ENCODE measurements at regions not wholly inside any gene's neighbourhood (a gene's known extent, or its start where the extent isn't known, plus 50 kb on each side); places are given as distances from the start of the nearest gene placed in this dataset.

DNA sequence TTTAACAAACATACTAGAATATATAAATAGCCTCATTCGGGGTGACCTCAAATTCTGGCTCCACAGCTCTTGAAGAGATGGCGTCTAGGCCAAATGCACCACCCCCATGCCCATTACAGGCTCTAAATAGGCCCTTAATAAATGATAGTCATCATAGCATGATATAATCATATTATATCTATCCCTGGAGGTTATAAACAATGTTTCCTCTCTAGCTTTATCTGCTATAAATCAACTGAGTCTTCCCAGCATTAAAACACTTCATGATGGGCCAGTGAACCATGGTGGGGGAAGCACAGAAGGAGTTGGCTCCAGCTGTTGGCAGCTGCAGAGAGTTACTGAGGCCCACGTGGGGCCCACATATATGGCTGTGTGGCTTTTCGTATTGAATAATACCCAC lies 214.9 kb upstream of the MPHOSPH6 start:
- Histone ChIP-seq H3F3A (ENCODE audit: low read depth) (no peaks in the 10 kb centered on the region), H3K36me3 (no peaks in the 10 kb centered on the region), H3K79me2 (ENCODE audit: low read depth) (no peaks in the 10 kb centered on the region), H3K27ac (no peak overlapping the region), H3K27me3 (no peaks in the 10 kb centered on the region), H3K4me3 (no peak overlapping the region), H3K9ac (no peak overlapping the region), H3K4me1 (no peaks in the 10 kb centered on the region), H3K4me2 (no peak overlapping the region), H4K20me1 (ENCODE audit: low read depth) (no peaks in the 10 kb centered on the region), H2AFZ (replicated peaks) (no peak overlapping the region), H3K9me3 (ENCODE audit: low read depth) (no peaks in the 10 kb centered on the region)
- Mint-ChIP-seq H3K27ac (no peak overlapping the region), H3K36me3 (no peaks in the 10 kb centered on the region), H3K9me3 (peaks cover 2% of the 10 kb centered on the region), H3K4me3 (no peak overlapping the region), H3K27me3 (ENCODE audit: insufficient read depth, low read depth) (peaks cover 2% of the 10 kb centered on the region), H3K4me1 (no peaks in the 10 kb centered on the region)
- TF ChIP-seq EZH2 (IDR thresholded peaks at IDR 0.05) (no peak), EZH2phosphoT487 (IDR thresholded peaks at IDR 0.05) (no peak)
- TF ChIP-seq, protein P1, sequence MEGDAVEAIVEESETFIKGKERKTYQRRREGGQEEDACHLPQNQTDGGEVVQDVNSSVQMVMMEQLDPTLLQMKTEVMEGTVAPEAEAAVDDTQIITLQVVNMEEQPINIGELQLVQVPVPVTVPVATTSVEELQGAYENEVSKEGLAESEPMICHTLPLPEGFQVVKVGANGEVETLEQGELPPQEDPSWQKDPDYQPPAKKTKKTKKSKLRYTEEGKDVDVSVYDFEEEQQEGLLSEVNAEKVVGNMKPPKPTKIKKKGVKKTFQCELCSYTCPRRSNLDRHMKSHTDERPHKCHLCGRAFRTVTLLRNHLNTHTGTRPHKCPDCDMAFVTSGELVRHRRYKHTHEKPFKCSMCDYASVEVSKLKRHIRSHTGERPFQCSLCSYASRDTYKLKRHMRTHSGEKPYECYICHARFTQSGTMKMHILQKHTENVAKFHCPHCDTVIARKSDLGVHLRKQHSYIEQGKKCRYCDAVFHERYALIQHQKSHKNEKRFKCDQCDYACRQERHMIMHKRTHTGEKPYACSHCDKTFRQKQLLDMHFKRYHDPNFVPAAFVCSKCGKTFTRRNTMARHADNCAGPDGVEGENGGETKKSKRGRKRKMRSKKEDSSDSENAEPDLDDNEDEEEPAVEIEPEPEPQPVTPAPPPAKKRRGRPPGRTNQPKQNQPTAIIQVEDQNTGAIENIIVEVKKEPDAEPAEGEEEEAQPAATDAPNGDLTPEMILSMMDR (IDR thresholded peaks at IDR 0.05): no peak
- DNase-seq (ENCODE audit: low spot score): no peak

DNA sequence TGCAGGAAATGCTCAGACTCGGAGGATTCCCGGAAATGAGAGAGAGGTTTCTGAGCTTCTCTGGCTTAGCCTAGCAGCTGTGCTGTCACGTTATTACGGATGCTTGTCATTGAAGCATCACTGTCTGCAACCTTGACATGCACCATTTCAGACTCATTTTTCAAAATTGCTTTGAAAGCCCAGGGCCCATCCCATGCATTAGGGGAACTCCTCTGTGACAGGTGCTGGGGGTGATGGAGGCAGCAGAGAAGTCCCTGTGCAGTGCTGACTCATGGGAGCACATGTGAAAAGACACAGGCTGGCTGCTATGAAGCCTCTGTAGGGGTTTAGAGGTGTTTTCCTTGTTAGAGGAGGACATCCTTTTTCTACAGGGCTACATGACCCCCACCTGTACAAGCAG lies 214.0 kb upstream of the MPHOSPH6 start:
- no peaks in the 10 kb centered on the region for H3K4me1 Mint-ChIP-seq

DNA sequence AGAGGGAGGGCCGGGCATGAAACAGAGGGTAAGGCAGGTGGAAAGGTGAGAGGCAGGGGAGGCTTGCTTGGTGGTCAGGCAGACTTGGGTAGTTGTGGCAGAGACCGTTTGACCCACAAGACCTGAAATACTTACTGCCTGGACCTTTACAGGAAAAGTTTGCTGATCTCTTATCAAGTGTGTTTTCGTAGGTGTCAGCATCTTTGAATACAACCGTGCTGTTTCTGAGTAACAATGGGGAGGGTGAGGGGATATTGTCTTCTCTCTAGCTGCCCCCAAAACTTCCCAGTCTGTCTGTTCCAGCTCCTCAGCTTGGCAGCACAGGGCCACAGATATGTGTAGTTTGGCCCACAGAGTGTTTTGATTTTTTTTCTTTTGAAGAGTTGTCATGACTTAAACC lies 212.5 kb upstream of the MPHOSPH6 start:
- Histone ChIP-seq H3K36me3 (no peaks in the 10 kb centered on the region), H3K79me2 (ENCODE audit: low read depth) (no peaks in the 10 kb centered on the region), H3K9ac (no peak overlapping the region), H3K27me3 (no peaks in the 10 kb centered on the region), H3K27ac (no peak overlapping the region), H3F3A (ENCODE audit: low read depth) (no peaks in the 10 kb centered on the region), H3K9me3 (ENCODE audit: low read depth) (no peaks in the 10 kb centered on the region), H3K4me1 (no peaks in the 10 kb centered on the region), H3K4me2 (no peak overlapping the region), H2AFZ (replicated peaks) (no peak overlapping the region), H3K4me3 (no peak overlapping the region), H4K20me1 (ENCODE audit: low read depth) (no peaks in the 10 kb centered on the region)
- Mint-ChIP-seq H3K27ac (no peak overlapping the region), H3K4me3 (no peak overlapping the region), H3K27me3 (ENCODE audit: insufficient read depth, low read depth) (no peaks in the 10 kb centered on the region), H3K4me1 (no peaks in the 10 kb centered on the region), H3K9me3 (no peaks in the 10 kb centered on the region), H3K36me3 (no peaks in the 10 kb centered on the region)
- TF ChIP-seq, protein P1 (IDR thresholded peaks at IDR 0.05): no peak
- TF ChIP-seq EZH2 (IDR thresholded peaks at IDR 0.05) (no peak), EZH2phosphoT487 (IDR thresholded peaks at IDR 0.05) (no peak)
- no peak for DNase-seq (ENCODE audit: low spot score)

More for the DNA sequence above, 214.0 kb upstream of the MPHOSPH6 start:
- no peak for DNase-seq (ENCODE audit: low spot score)
- Histone ChIP-seq H3K27ac (no peak overlapping the region), H3K27me3 (no peaks in the 10 kb centered on the region), H4K20me1 (ENCODE audit: low read depth) (no peaks in the 10 kb centered on the region), H3K4me3 (no peak overlapping the region), H3K79me2 (ENCODE audit: low read depth) (no peaks in the 10 kb centered on the region), H3K36me3 (no peaks in the 10 kb centered on the region), H3K9me3 (ENCODE audit: low read depth) (no peaks in the 10 kb centered on the region), H3K9ac (no peak overlapping the region), H2AFZ (replicated peaks) (no peak overlapping the region), H3K4me2 (no peak overlapping the region), H3F3A (ENCODE audit: low read depth) (no peaks in the 10 kb centered on the region), H3K4me1 (no peaks in the 10 kb centered on the region)
- no peaks in the 10 kb centered on the region for H3K36me3 Mint-ChIP-seq
- no peak overlapping the region for H3K27ac Mint-ChIP-seq
- no peak overlapping the region for H3K4me3 Mint-ChIP-seq
- no peaks in the 10 kb centered on the region for H3K27me3 Mint-ChIP-seq (ENCODE audit: insufficient read depth, low read depth)
- TF ChIP-seq EZH2phosphoT487 (IDR thresholded peaks at IDR 0.05) (no peak), EZH2 (IDR thresholded peaks at IDR 0.05) (no peak)
- TF ChIP-seq, protein P1 (IDR thresholded peaks at IDR 0.05): no peak
- no peaks in the 10 kb centered on the region for H3K9me3 Mint-ChIP-seq

All from neural progenitor cell (in vitro differentiated cells).